ENCODE measurements at regions not wholly inside any gene's neighbourhood (a gene's known extent, or its start where the extent isn't known, plus 50 kb on each side); places are given as distances from the start of the nearest gene placed in this dataset.

DNA sequence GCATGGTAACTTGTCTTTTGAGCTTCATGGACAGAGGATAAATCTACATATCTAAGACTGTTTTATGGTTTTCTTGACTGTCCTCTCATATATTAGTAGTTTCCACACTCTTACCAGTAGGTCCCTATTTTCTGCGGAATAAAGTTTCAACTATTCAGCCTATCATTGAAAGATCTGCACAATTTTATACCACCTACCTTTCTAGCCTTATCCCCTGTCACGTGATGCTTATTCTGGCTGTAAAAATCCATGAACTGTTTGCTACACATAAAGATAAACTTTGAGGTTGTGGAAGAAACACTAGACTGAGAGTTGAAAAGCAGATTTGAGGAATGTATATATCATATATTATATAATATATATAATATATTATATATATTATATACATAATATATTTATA lies 423.8 kb downstream of the TENT5A start:
- Histone ChIP-seq H3K4me1 (no peaks in the 10 kb centered on the region), H3K36me3 (no peaks in the 10 kb centered on the region), H3K27ac (no peak overlapping the region), H3K9me3 (no peaks in the 10 kb centered on the region), H3K27me3 (no peaks in the 10 kb centered on the region), H3K4me3 (no peak overlapping the region)
- no peak for DNase-seq
- in situ Hi-C loops (cut with MboI; ENCODE audit: low pct_ligation_motif_present in 1 of 4, low pct_unique_long_range_greater_than_20kb in 1 of 4, low sequenced_read_pairs in 3 of 4) (no loop called here), intact Hi-C loops (cut with DNase I; ENCODE audit: low total_unique reads) (no loop called here)
- WGBS, 2 donors (ENCODE audit: low coverage in 1 of 2): 72 to 74% methylated on average over 2 of the region's 2 CpGs
- TF ChIP-seq, protein P1, sequence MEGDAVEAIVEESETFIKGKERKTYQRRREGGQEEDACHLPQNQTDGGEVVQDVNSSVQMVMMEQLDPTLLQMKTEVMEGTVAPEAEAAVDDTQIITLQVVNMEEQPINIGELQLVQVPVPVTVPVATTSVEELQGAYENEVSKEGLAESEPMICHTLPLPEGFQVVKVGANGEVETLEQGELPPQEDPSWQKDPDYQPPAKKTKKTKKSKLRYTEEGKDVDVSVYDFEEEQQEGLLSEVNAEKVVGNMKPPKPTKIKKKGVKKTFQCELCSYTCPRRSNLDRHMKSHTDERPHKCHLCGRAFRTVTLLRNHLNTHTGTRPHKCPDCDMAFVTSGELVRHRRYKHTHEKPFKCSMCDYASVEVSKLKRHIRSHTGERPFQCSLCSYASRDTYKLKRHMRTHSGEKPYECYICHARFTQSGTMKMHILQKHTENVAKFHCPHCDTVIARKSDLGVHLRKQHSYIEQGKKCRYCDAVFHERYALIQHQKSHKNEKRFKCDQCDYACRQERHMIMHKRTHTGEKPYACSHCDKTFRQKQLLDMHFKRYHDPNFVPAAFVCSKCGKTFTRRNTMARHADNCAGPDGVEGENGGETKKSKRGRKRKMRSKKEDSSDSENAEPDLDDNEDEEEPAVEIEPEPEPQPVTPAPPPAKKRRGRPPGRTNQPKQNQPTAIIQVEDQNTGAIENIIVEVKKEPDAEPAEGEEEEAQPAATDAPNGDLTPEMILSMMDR (IDR thresholded peaks at IDR 0.05): no peak
- TF ChIP-seq POLR2A (IDR thresholded peaks at IDR 0.05) (no peak), POLR2AphosphoS5 (IDR thresholded peaks at IDR 0.05) (no peak), EP300 (IDR thresholded peaks at IDR 0.05; ENCODE audit: low read depth) (no peak)

DNA sequence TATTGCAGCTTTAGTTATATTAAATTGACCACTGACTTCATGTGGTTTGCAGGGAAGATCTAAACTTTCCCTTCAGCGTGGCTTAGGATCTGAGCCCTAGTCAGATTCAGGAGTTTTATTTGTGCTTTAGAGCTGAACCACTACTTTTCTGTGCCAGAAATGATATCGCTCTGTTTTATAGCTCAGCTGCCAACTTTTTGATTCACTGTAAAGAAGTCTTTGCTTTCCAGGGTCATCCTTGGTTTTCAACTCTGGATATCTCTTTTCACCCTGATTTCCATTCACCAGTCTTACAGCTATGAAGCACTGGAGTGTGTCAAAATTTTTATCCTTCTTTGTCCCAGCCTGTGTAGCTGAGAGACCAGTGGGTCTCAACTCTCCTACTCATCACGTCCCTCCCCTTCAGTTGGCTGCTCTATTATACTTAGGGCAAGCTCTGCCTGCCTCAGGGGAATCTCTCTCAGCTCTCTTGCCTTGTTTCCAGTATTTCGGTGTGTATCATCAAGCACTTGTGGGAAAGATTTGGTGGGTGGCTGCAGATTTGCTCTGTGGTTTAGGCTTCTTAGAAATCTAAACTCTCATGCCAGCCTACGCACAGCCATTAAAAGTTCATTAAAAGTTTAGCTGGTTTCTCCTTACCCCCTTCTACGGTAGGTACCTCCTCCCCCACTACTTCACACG lies 425.5 kb downstream of the TENT5A start:
- Histone ChIP-seq H3K27ac (no peak overlapping the region), H3K36me3 (no peaks in the 10 kb centered on the region), H3K4me3 (no peak overlapping the region), H3K27me3 (no peaks in the 10 kb centered on the region), H3K9me3 (no peaks in the 10 kb centered on the region), H3K4me1 (no peaks in the 10 kb centered on the region)
- intact Hi-C loops (cut with DNase I; ENCODE audit: low total_unique reads): no loop called here
- no peak for DNase-seq
- WGBS, 2 donors (ENCODE audit: low coverage in 1 of 2): 49 to 78% methylated on average over 6 to 7 of the region's 7 CpGs
- in situ Hi-C loops (cut with MboI; ENCODE audit: low pct_ligation_motif_present in 1 of 4, low pct_unique_long_range_greater_than_20kb in 1 of 4, low sequenced_read_pairs in 3 of 4): no loop called here
- TF ChIP-seq, protein P1 (IDR thresholded peaks at IDR 0.05): no peak
- TF ChIP-seq EP300 (IDR thresholded peaks at IDR 0.05; ENCODE audit: low read depth) (no peak), POLR2A (IDR thresholded peaks at IDR 0.05) (no peak), POLR2AphosphoS5 (IDR thresholded peaks at IDR 0.05) (no peak)

DNA sequence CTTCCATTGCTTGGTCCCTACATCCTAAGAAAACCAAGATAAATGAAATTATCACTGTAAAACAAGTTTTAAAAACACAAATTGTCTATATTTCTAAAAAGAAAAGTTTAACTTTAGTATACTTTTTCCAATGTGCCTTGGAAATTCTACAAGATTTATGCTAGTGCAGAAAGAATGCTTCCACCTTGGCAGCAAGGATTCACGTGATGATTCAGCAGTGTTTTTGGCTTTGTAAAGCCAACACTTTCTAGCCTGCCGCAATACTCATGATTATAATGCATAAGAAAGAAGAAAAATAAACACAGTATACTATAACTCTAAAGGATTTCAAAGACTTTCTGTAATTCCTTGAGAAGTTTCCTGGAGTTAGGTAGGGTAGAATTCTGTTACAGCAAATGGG lies 442.7 kb downstream of the TENT5A start:
- TF ChIP-seq, protein P1 (IDR thresholded peaks at IDR 0.05): no peak
- TF ChIP-seq POLR2A (IDR thresholded peaks at IDR 0.05): no peak
- TF ChIP-seq POLR2AphosphoS5 (IDR thresholded peaks at IDR 0.05): no peak
- TF ChIP-seq EP300 (IDR thresholded peaks at IDR 0.05; ENCODE audit: low read depth): no peak

GRCh38 chr6:81308577-81309279 lies 443.8 kb downstream of the TENT5A start:
- H3K4me1 ChIP-seq: no peaks in the 10 kb centered on the region
- in situ Hi-C loops (cut with MboI; ENCODE audit: low pct_ligation_motif_present in 1 of 4, low pct_unique_long_range_greater_than_20kb in 1 of 4, low sequenced_read_pairs in 3 of 4): no loop called here
- no peak for TF ChIP-seq EP300 (IDR thresholded peaks at IDR 0.05; ENCODE audit: low read depth)
- TF ChIP-seq, protein P1 (IDR thresholded peaks at IDR 0.05): no peak
- no peak for TF ChIP-seq POLR2AphosphoS5 (IDR thresholded peaks at IDR 0.05)
- no peak for TF ChIP-seq POLR2A (IDR thresholded peaks at IDR 0.05)
- H3K27me3 ChIP-seq: no peaks in the 10 kb centered on the region
- H3K9me3 ChIP-seq: peaks cover 0 to 2% of the 10 kb centered on the region in 2 donors
- no peak for DNase-seq
- WGBS, 2 donors (ENCODE audit: low coverage in 1 of 2): 83 to 90% methylated on average over 6 of the region's 6 CpGs
- H3K27ac ChIP-seq: no peak overlapping the region
- intact Hi-C loops (cut with DNase I; ENCODE audit: low total_unique reads): no loop called here
- no peak overlapping the region for H3K4me3 ChIP-seq
- no peaks in the 10 kb centered on the region for H3K36me3 ChIP-seq

More for the DNA sequence above, 442.7 kb downstream of the TENT5A start:
- WGBS, 2 donors (ENCODE audit: low coverage in 1 of 2): 77 to 88% methylated on average over 2 of the region's 2 CpGs
- Histone ChIP-seq H3K9me3 (peaks cover 0 to 9% of the 10 kb centered on the region in 2 donors), H3K4me1 (no peaks in the 10 kb centered on the region), H3K4me3 (no peak overlapping the region), H3K36me3 (no peaks in the 10 kb centered on the region), H3K27me3 (no peaks in the 10 kb centered on the region), H3K27ac (no peak overlapping the region)
- no peak for DNase-seq
- in situ Hi-C loops (cut with MboI; ENCODE audit: low pct_ligation_motif_present in 1 of 4, low pct_unique_long_range_greater_than_20kb in 1 of 4, low sequenced_read_pairs in 3 of 4): no loop called here
- intact Hi-C loops (cut with DNase I; ENCODE audit: low total_unique reads): no loop called here

All from transverse colon (tissue), 4 donors.